ENCODE measurements at regions not wholly inside any gene's neighbourhood (a gene's known extent, or its start where the extent isn't known, plus 50 kb on each side); places are given as distances from the start of the nearest gene placed in this dataset.
A peak's percentile ranks its signal among the peaks of the same experiment; 100 is the strongest.

DNA sequence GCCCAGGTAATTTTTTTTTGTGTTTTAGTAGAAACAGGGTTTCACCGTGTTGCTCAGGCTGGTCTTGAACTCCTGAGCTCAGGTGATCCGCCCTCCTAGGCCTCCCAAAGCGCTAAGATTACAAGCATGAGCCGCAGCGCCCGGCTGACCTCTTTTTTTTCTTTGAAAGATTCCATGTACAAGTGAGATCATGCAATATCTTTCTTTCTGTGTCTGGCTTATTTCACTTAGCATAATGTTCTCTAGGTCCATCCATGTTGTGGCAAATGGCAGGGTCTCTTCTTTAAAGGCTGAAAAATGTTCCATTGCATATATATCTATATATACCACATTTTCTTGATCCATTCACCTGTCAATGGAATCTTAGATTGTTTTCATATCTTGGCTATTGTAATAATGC lies 255.0 kb upstream of the MYOCD start:
- H3K9ac ChIP-seq (ENCODE audit: low read depth, low read length) = no peak overlapping the region
- H3K27ac ChIP-seq (ENCODE audit: low read length) = no peak overlapping the region
- no peaks in the 10 kb centered on the region for H3K27me3 ChIP-seq (ENCODE audit: insufficient read depth, low read length)
- no peaks in the 10 kb centered on the region for H3K9me3 ChIP-seq (ENCODE audit: insufficient read depth, low read depth, low read length)
- no peaks in the 10 kb centered on the region for H3K36me3 ChIP-seq (ENCODE audit: insufficient read depth, low read depth, low read length)
- peaks cover 14% of the 10 kb centered on the region for H3K4me1 ChIP-seq (ENCODE audit: insufficient read depth, low read length)
- no peak overlapping the region for H3K4me3 ChIP-seq (ENCODE audit: low read length)

DNA sequence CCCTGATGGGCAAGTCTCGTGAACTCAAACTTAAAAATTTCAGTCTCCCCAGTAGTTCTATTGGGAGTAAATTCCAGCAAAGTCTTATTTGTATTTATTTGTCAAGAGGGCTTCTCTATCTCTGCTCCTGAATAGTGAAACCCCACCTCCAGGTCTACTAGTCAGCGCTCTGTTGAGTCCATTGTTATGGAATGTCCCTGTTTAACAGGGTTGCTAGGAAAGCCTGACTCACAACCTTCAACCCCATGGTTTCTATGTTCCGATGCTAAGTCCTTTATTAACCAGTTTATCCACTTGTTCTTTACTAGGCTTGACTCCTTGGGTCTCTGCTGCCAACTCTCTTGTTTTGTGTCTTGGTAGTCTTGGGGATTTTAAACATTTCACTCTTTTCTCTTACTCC lies 250.7 kb upstream of the MYOCD start:
- no peak overlapping the region for H3K27ac ChIP-seq (ENCODE audit: low read length)
- H3K36me3 ChIP-seq (ENCODE audit: insufficient read depth, low read depth, low read length) = no peaks in the 10 kb centered on the region
- H3K4me3 ChIP-seq (ENCODE audit: low read length) = 0 out of 2 replicates have a peak overlapping the region, but pooled peaks have one; percentile 10
- no peaks in the 10 kb centered on the region for H3K9me3 ChIP-seq (ENCODE audit: insufficient read depth, low read depth, low read length)
- H3K27me3 ChIP-seq (ENCODE audit: insufficient read depth, low read length) = no peaks in the 10 kb centered on the region
- H3K4me1 ChIP-seq (ENCODE audit: insufficient read depth, low read length) = peaks cover 14% of the 10 kb centered on the region
- no peak overlapping the region for H3K9ac ChIP-seq (ENCODE audit: low read depth, low read length)

DNA sequence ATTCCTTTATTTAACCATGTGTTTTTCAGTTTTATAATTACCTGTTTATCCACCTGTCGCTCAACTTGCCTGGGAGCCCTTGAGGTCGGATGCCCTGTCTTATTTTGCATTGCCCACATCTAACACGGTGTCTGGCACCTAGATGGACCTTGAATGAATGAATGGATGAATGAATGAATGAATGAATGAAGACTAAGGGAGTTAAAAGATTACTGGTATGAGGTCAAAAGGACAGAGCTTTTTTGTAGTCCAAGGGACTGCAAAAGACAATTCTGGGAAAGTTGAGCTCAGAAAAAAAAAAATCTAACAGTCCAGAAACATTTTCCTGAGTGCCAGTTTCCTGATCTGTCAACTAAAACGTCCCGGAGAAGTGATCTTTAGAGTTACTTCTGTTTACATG lies 244.6 kb upstream of the MYOCD start:
- H3K27ac ChIP-seq (ENCODE audit: low read length) = no peak overlapping the region
- no peaks in the 10 kb centered on the region for H3K9me3 ChIP-seq (ENCODE audit: insufficient read depth, low read depth, low read length)
- no peaks in the 10 kb centered on the region for H3K4me1 ChIP-seq (ENCODE audit: insufficient read depth, low read length)
- no peak overlapping the region for H3K9ac ChIP-seq (ENCODE audit: low read depth, low read length)
- H3K36me3 ChIP-seq (ENCODE audit: insufficient read depth, low read depth, low read length) = no peaks in the 10 kb centered on the region
- H3K27me3 ChIP-seq (ENCODE audit: insufficient read depth, low read length) = no peaks in the 10 kb centered on the region
- no peak overlapping the region for H3K4me3 ChIP-seq (ENCODE audit: low read length)

DNA sequence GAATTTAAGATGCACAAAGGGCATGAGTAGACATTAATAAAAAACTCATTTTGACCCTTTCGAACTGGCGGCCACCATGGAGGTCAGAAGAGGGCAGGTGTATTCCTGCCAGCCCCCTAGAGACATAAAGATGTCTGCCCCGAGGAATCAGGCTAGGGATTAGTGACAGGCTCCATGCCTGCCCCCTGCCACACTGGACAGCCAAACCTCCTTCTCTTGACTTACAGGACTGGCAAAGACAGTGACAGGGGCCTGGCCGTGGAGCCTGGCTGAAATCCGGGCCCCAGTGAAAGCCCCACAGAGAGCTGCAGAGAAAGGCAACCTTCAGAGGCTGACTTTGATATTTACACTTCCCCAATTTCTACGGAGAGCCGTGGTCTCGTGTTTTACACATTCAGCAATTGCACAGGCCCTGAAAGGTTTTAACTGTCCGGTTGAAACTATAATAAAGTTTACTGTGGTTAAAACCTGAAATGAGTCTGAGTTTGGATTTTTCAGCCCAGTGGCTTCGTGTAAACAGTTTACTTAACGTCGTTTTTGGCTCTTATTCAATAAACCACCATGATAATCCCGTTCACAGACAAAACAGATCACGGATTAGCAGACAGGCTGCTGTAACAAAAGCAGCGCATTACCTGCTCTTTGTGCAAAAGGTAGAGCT lies 243.9 kb upstream of the MYOCD start:
- no peak overlapping the region for H3K9ac ChIP-seq (ENCODE audit: low read depth, low read length)
- no peaks in the 10 kb centered on the region for H3K36me3 ChIP-seq (ENCODE audit: insufficient read depth, low read depth, low read length)
- H3K4me3 ChIP-seq (ENCODE audit: low read length) = no peak overlapping the region

DNA sequence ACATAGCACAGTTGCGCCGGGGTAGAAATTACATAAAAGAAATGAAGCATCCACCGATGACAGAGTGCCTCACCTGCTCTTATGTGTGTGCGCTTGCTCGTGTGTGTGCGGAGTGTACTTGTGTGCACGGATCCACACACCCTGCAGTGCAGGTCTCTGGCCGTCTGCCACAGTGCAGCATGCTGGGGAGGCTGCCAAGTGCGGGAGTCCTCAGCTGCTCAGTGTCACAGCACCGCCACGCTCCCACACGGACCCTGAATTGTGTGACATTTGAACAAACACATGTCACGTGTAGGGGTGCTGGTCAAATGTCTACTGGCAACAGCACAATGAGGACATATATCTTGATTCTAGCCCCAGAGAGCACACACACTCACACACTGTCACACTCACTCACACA lies 243.0 kb upstream of the MYOCD start:
- H3K9ac ChIP-seq (ENCODE audit: low read depth, low read length) = no peak overlapping the region
- no peak overlapping the region for H3K4me3 ChIP-seq (ENCODE audit: low read length)
- no peaks in the 10 kb centered on the region for H3K4me1 ChIP-seq (ENCODE audit: insufficient read depth, low read length)
- H3K36me3 ChIP-seq (ENCODE audit: insufficient read depth, low read depth, low read length) = no peaks in the 10 kb centered on the region
- no peaks in the 10 kb centered on the region for H3K9me3 ChIP-seq (ENCODE audit: insufficient read depth, low read depth, low read length)
- H3K27me3 ChIP-seq (ENCODE audit: insufficient read depth, low read length) = no peaks in the 10 kb centered on the region
- H3K27ac ChIP-seq (ENCODE audit: low read length) = no peak overlapping the region

More for the DNA sequence above, 243.9 kb upstream of the MYOCD start:
- no peaks in the 10 kb centered on the region for H3K4me1 ChIP-seq (ENCODE audit: insufficient read depth, low read length)
- H3K27me3 ChIP-seq (ENCODE audit: insufficient read depth, low read length) = no peaks in the 10 kb centered on the region
- H3K27ac ChIP-seq (ENCODE audit: low read length) = no peak overlapping the region
- H3K9me3 ChIP-seq (ENCODE audit: insufficient read depth, low read depth, low read length) = no peaks in the 10 kb centered on the region

DNA sequence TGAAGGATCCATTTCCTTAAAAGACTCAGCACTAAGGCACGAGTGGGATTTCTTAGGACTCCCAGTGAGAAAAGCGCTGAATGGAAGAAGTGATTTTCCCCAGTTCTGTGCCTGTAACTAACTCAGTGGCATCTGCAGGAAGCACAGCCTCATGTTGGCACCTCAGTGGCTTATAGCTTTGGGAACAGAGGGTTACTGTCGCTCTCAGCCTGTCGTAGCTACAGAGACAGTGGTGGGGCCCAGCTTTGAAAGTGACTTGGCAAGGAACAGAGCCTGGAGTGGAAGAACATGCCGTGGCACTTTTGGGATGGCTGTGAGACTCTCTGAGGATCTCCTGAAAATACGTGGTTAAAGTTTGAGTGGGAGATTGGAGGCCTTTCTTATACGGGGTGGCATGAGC lies 242.4 kb upstream of the MYOCD start:
- Histone ChIP-seq H3K9ac (ENCODE audit: low read depth, low read length) (no peak overlapping the region), H3K9me3 (ENCODE audit: insufficient read depth, low read depth, low read length) (no peaks in the 10 kb centered on the region), H3K4me3 (ENCODE audit: low read length) (no peak overlapping the region), H3K27me3 (ENCODE audit: insufficient read depth, low read length) (no peaks in the 10 kb centered on the region), H3K36me3 (ENCODE audit: insufficient read depth, low read depth, low read length) (no peaks in the 10 kb centered on the region), H3K27ac (ENCODE audit: low read length) (no peak overlapping the region), H3K4me1 (ENCODE audit: insufficient read depth, low read length) (no peaks in the 10 kb centered on the region)

DNA sequence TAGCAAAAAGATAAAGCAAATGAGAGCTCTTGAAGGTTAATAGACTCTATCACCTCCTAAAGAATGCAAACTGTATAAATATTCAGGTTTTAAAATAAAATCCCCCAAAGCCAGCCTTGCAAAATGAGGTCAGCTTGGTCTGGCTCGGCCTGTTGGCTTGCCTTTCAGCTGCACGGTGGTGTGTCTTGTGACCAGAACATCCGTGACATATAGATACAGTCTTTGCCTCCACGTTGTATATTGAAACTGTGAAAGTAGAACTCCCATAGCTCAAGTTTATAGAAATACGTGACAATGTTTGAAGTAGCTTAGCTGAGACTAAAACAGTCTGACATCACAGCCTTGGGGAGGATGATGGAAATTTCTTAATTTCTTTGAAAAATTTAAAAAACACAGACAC lies 236.6 kb upstream of the MYOCD start:
- no peaks in the 10 kb centered on the region for H3K9me3 ChIP-seq (ENCODE audit: insufficient read depth, low read depth, low read length)
- H3K27ac ChIP-seq (ENCODE audit: low read length) = no peak overlapping the region
- H3K4me1 ChIP-seq (ENCODE audit: insufficient read depth, low read length) = no peaks in the 10 kb centered on the region
- H3K4me3 ChIP-seq (ENCODE audit: low read length) = no peak overlapping the region
- H3K27me3 ChIP-seq (ENCODE audit: insufficient read depth, low read length) = no peaks in the 10 kb centered on the region
- H3K9ac ChIP-seq (ENCODE audit: low read depth, low read length) = no peak overlapping the region
- H3K36me3 ChIP-seq (ENCODE audit: insufficient read depth, low read depth, low read length) = no peaks in the 10 kb centered on the region

DNA sequence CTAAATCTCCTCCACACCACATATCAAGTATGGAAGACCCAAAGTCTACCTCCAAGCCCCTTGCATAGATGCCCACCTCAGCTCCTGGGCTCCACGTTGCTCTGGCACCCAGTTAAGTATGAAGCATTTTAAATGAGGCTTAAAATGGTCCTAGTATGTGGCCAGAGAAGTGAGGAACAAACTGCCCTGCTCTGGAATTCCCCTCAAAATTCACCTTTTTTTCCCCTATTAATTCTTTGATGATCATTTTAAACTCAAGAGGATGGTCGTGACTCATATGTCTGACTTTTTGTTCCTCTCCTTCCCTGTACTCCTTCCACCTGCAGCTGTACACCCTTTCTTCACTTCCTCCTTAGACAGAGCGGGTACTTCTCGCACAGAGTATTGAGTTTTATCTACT lies 234.5 kb upstream of the MYOCD start:
- no peaks in the 10 kb centered on the region for H3K36me3 ChIP-seq (ENCODE audit: insufficient read depth, low read depth, low read length)
- no peak overlapping the region for H3K27ac ChIP-seq (ENCODE audit: low read length)
- no peaks in the 10 kb centered on the region for H3K9me3 ChIP-seq (ENCODE audit: insufficient read depth, low read depth, low read length)
- H3K9ac ChIP-seq (ENCODE audit: low read depth, low read length) = no peak overlapping the region
- H3K4me3 ChIP-seq (ENCODE audit: low read length) = no peak overlapping the region
- H3K4me1 ChIP-seq (ENCODE audit: insufficient read depth, low read length) = no peaks in the 10 kb centered on the region
- no peaks in the 10 kb centered on the region for H3K27me3 ChIP-seq (ENCODE audit: insufficient read depth, low read length)

DNA sequence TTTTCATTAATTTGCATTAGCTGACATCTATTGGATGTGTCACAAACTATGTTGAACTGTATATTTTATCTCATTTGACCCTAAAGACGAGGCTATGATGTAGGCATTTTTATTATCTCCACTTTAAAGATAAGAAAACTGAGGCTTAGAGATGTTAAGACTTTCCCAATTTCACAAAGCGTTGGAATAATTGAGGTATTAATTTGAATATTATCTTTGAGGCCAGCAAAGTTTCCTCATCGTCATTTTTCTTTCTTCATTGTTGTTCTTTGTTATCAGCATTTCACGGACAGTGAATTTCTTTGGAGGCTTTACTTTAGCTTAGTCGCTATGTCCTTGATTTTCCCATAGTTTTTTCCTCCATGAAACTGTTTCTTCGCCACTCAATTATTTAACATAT lies 227.5 kb upstream of the MYOCD start:
- Histone ChIP-seq H3K36me3 (ENCODE audit: insufficient read depth, low read depth, low read length) (no peaks in the 10 kb centered on the region), H3K4me1 (ENCODE audit: insufficient read depth, low read length) (no peaks in the 10 kb centered on the region), H3K4me3 (ENCODE audit: low read length) (no peak overlapping the region), H3K9me3 (ENCODE audit: insufficient read depth, low read depth, low read length) (no peaks in the 10 kb centered on the region; the same call in 1 of the 2 replicates), H3K27me3 (ENCODE audit: insufficient read depth, low read length) (no peaks in the 10 kb centered on the region), H3K27ac (ENCODE audit: low read length) (no peak overlapping the region), H3K9ac (ENCODE audit: low read depth, low read length) (no peak overlapping the region)

DNA sequence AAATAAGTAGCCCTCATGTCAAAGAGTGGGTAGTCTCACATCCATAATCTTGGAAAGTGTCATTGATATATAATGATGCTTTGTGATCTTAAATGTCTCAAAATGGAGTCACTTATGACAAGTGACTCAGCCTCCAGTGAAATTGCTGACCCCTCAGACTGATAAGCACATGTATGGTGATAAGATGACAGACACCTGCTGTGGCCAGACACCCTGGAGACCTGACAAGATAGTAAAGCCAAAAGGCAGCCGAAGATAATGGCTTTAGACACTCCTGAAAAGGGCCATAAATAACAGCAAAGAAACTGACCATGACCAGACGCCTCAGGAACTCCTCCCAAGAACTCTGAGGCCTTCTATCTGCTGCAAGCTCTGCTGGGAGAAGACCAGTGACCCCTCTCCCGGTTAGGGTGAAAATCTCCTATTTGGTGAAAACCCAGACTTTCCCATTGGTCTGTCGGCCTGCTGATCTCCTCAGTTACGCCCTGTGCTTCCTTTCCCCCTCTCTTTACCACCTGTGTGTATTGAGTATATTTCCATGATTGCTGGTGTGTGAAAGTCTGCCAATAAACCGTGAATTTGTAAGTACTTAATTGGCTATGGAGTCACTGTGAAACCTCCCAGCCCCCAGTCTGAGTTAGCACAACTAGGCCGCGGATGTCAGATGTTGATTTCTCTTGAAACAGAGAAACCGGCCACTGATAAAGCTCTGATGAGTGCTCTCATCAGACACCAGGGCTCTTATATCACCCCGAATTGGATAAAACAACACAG lies 226.7 kb upstream of the MYOCD start:
- no peak overlapping the region for H3K9ac ChIP-seq (ENCODE audit: low read depth, low read length)
- H3K4me1 ChIP-seq (ENCODE audit: insufficient read depth, low read length) = no peaks in the 10 kb centered on the region
- H3K9me3 ChIP-seq (ENCODE audit: insufficient read depth, low read depth, low read length) = no peaks in the 10 kb centered on the region; the same call in 1 of the 2 replicates
- no peaks in the 10 kb centered on the region for H3K27me3 ChIP-seq (ENCODE audit: insufficient read depth, low read length)
- no peak overlapping the region for H3K4me3 ChIP-seq (ENCODE audit: low read length)
- H3K36me3 ChIP-seq (ENCODE audit: insufficient read depth, low read depth, low read length) = no peaks in the 10 kb centered on the region
- no peak overlapping the region for H3K27ac ChIP-seq (ENCODE audit: low read length)

DNA sequence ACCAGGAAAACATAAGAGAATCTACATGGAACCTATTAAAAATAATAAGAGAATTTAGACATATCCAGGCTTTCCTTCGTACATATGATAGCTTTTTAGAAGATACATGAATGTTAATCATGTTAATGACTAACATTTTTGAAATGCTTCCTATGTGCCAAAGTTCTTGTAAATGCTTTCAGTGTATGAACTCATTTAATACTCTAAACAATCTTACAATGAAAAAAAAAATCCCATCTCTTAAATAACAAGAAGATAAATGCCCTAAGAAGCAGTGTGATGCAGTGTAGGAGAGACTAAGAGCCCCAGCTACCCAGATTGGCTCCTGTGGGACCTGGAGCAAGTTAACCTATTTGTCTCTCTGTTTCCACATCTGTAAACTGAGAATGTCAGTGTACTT lies 220.4 kb upstream of the MYOCD start:
- H3K4me3 ChIP-seq (ENCODE audit: low read length) = no peak overlapping the region

DNA sequence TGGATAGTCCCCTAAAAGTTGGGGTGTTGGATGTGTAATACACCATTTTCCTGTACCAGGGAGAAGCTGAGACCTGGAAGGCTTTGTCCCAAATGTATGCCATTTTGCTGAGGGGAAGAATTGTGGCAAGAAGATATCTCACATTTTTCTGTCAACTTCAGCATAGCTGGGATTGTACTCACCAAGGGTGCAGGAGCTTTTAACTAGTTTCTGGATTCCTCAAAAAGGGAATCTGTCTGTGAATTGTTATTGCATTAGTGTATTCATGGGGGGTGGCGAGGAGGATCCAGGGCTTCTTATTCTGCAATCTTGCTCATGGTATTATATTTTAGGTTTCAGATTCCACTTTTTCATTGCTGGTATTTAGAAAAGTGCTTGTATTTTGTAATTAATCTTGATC lies 208.2 kb upstream of the MYOCD start:
- no peaks in the 10 kb centered on the region for H3K9me3 ChIP-seq (ENCODE audit: insufficient read depth, low read depth, low read length)
- H3K4me3 ChIP-seq (ENCODE audit: low read length) = no peak overlapping the region
- no peaks in the 10 kb centered on the region for H3K27me3 ChIP-seq (ENCODE audit: insufficient read depth, low read length)
- no peak overlapping the region for H3K9ac ChIP-seq (ENCODE audit: low read depth, low read length)
- H3K4me1 ChIP-seq (ENCODE audit: insufficient read depth, low read length) = no peaks in the 10 kb centered on the region
- H3K27ac ChIP-seq (ENCODE audit: low read length) = no peak overlapping the region
- no peaks in the 10 kb centered on the region for H3K36me3 ChIP-seq (ENCODE audit: insufficient read depth, low read depth, low read length)

More for the DNA sequence above, 220.4 kb upstream of the MYOCD start:
- no peaks in the 10 kb centered on the region for H3K27me3 ChIP-seq (ENCODE audit: insufficient read depth, low read length)
- no peaks in the 10 kb centered on the region for H3K4me1 ChIP-seq (ENCODE audit: insufficient read depth, low read length)
- H3K27ac ChIP-seq (ENCODE audit: low read length) = no peak overlapping the region
- H3K9me3 ChIP-seq (ENCODE audit: insufficient read depth, low read depth, low read length) = no peaks in the 10 kb centered on the region; the same call in 1 of the 2 replicates
- no peak overlapping the region for H3K9ac ChIP-seq (ENCODE audit: low read depth, low read length)
- H3K36me3 ChIP-seq (ENCODE audit: insufficient read depth, low read depth, low read length) = no peaks in the 10 kb centered on the region
